GM19023 (cell line): ENCODE measurements at regions not wholly inside any gene's neighbourhood (a gene's known extent, or its start where the extent isn't known, plus 50 kb on each side); places are given as distances from the start of the nearest gene placed in this dataset.
"Not testable (repeated sequence)": the region's sequence is repeated elsewhere in the genome, so short reads cannot be mapped to it uniquely, and the experiment has no call there.

Source experiments
- ATAC-seq: cut with Tn5 transposase; IDR thresholded peaks from one replicate; pipeline ENCODE4 v1.9.1; 2021; ENCODE audit warnings: mild to moderate bottlenecking, moderate library complexity; ENCODE audit not compliant: unreplicated experiment

DNA sequence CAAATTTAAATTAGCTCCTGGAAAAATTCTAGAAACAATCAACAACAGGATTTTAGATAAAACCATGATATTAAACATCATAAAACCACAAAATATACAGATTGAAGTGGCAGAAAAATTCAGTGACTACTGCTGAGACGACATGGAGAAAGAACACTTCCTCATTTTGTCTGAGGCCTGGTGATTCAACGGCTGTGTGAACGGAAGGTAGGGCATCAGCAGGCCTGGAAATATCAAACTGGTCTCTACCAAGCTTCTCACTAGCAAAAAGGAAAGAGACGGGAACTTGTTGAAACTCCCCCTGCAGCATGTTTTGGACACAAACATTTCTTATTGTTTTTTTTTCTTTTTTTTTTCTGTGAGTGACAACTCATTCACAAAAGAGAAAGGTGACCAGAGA lies 58.0 kb upstream of the AHI1 start:
- ATAC-seq, result peak; percentile 57

DNA sequence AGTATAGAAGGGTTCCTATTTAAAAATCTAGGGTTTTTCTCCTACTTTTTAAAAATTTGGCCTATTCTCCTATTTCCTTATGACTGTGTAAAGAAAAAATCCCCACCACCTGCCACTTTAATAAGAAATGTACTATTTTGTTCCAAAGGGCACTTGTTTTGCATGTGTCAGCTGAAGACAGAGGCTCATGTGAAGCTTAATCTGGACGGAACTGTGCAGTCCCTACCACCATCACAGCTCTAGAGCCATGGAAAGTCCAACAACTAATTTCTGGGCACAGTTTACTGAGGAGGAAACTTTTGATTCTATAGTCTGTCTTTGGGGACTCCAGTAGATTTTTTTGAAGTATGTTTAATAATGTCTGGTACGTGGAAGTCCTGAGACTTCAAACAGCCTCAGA lies 60.0 kb upstream of the AHI1 start:
- ATAC-seq, result no peak

DNA sequence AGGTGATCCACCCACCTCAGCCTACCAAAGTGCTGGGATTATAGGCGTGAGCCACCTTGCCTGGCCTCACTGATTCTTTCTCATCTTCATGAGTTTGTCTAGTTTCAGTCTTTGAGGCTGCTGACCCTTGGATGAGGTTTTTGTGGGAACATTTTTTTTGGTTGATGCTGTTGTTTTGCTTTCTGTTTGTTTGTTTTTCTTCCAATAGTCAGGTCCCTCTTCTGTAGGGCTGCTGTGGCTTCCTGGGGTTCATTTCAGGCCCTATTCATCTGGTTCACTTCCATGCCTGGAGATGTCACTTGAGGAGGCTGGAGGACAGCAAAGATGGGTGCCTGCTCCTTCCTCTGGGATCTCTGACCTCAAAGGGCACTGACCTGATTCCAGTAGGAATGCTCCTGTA lies 68.1 kb upstream of the AHI1 start:
- ATAC-seq, result not testable (repeated sequence)

DNA sequence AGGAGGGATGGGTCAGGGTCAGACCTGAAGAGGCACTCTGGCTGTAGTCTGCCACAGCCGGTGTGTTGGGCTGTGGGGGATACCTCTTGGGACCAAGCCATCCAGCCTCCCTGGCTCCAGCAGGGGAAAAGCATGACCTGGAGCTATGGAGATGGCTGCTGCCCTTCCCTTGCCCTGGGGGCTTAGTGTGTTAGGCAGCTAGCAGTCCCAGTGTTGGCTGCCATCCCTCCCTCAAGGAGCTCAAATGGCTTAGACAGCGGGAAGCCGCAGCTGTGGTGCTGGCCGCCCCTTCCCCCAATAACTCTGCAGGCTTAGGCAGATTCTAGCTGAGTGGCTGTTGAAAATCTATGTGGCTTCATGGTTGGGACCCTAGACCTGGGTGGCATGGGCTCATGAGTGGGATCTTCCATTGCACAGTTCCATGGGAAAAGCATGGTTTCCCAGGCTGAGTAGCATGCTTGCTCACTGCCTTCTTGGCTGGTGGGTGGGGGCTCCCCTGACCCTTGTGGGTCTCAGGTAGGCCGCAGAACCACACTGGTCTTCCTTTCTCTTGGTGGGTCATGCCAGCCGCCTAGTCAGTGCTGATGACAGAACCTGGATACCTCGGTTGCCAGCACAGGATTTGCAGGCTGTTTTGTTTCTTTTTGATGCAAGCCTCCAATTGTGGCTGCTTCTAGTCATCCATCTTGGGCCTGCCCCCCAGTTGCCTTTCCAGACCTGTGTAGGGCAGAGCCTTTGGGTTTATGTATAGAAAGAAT lies 69.0 kb upstream of the AHI1 start:
- no peak for ATAC-seq

DNA sequence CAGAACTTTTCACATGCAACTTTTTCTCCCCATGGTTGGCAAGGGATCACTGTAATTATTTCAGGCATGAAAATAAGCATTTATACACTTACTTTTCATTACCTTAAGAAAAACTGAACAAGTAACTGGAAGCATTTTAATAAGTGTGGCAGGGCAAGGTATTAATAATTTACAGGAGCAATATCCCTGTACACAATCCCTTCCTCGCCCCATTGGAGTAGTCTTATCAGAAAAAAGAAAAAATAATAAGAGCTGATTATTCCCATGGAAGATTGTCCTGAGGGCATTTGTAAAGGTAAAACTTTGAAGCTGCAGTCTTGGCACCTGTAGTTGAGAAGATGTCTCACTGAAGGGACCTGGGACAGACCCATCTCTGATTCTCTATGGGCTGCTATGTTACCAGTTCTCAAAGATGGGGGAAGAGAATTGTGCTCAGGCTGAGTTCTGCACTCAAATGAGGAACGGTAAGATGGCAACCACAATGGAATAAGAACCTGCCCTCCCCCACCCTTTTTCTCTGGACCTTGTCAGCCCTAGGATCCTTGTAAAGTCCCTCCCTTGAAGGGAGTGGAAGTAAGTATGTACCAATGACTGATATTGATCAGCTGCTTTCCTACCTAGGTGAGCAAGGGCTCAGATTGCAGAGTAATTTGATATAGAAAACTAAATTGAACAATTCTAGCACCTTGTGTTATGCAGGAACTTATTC lies 70.0 kb upstream of the AHI1 start:
- ATAC-seq, result no peak

DNA sequence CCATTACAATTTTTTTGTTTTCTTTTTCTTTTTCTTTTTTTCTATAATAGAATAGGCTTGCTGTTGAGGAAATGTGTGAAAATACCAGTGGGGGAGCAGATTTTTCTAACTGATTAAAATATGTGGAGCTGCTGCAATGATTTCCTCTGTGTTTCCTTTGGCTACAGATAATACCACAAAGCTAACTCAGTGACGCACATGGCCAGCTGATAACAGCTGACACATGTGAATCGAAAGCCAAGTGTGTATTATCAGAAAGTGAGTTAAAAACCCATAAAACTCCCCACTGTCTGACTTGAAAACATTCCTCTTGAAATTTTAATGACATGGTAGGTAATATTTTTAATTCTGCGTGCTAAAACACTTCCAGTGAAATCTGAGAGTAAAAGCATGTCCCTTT lies 70.8 kb upstream of the AHI1 start:
- ATAC-seq, result no peak

DNA sequence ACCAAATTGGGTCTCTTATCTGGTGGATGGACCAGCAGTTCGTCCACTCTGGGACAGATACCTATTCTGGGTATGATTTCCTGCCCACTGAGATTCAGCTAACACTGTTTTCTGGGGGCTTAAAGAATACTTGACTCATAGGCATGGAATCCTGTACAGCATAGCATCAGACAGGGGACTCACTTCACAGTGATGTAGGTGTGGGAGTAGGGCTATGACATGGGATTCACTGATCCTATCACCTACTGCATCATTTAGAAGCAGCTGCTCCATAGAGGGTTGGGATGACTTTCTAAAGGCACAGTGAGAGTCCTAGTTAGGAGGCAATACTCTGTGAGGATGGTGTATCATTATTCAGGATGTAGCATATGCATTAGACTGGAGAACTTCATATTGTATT lies 74.5 kb upstream of the AHI1 start:
- no peak for ATAC-seq

DNA sequence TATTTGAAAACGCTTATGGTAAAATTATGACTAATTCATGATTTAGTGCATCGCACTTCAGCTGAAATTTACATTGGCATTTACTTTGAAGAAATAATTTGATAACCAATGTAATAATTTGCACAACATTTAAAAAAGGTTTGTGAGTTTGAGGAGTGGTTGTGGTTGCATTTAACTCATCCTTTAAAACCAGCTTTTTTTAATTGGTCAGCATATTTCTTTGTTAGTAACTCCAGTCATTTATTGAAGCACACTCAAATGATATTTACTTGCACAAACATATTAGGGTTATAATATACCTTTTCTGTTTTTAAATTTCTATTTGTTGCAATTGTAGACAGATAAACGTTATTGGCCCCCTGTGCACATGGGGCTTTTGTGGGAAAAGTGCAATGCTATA lies 78.1 kb upstream of the AHI1 start:
- ATAC-seq, result no peak

DNA sequence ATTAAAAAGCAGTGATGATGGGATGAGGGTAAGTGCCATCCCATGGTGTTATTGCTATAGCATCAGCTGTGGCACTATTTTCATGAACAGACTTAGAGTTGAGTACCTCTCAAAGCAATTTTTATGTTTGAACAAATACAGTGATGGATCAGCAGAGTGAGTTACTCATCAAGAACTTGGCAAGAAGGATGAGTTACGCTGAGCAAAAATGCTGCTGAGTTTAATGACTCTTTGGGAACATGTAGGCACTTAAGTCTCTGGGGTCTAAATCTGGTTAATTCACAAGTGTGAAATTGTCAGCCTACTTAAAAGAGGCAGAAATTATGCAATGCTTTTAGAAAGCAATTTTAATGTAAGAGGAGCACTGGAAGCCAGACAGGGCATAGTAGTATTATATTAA lies 78.5 kb upstream of the AHI1 start:
- ATAC-seq, result no peak

DNA sequence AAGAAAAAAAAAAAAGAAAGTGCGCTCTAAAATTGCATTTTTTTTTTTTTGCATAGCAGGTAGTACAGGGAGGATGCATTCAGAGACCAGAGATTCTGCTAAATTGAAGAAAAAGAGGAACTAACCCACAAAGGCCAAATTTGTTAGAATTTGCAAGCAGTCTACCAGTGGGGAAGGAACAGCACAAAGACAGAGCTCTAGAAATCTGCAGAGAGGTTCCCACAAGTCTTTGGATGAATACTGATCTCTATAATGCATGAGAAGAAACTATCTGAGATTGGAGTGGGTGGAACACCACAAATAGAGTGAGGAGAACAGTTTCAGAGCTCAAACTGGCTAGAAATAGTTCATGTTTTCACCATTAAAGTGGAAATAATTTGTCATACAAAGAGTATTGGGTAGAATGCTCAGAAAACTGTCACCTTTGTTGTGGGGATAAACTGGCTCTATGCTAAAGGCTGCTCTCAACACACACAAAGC lies 79.6 kb upstream of the AHI1 start:
- ATAC-seq, result peak; percentile 78

DNA sequence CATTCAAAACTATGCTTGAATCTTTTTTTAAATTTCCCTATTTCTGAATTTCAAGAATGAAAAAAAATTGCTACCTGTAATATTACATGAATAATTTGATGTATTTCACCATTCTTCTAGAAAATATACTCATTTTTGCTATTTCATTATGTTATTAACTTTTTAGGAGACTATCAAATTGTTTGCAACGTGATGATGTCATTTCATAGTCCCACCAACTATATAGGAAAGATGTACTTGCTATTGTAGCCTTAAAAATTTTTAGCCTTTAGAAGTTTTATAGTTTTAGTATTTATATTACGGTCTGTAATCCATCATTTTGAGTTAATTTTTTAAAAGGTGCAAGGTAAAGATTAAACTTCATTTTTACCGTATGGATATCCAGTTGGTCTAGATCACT lies 81.4 kb upstream of the AHI1 start:
- ATAC-seq, result no peak

DNA sequence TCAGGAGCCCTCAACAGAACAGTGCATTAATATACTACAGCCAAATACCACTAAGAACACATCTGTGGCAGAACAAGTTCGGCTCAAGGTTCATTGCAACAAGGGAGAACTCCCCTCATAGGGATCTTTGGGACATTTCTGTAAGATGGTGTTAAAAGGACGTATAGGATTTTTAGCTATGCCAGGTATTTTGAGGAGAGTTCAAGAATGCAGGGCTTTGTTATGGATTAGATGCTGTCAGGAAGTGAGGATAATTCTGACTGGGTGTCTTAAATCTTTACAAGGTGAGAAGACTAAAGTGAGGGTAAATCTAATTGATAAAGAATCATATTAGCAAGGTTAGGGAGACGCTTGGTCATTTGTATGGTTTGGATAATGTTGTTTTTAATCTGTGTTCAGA lies 83.7 kb upstream of the AHI1 start:
- ATAC-seq, result no peak

DNA sequence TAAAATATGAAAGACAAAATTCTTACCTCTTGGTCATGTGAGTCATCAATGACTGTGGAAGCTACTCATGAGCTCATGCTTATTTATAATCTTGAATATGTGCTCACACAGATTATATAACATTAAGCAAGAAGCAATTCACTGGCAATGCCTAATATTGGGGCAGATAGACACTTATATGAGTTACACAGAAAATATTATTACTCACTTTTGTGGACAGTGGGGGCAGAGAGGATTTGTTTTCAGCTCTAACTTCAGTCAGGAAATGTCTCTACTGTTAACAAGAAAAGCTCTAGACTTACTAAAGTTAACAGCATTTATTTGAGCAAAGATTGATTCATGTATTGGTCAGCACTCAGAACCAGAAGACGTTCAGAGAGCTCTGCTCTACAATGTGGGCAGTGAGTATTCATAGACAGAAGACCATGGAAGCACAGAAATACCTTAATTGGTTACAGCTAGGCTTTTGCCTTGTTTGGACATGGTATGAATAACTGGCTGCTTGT lies 85.8 kb upstream of the AHI1 start:
- no peak for ATAC-seq

DNA sequence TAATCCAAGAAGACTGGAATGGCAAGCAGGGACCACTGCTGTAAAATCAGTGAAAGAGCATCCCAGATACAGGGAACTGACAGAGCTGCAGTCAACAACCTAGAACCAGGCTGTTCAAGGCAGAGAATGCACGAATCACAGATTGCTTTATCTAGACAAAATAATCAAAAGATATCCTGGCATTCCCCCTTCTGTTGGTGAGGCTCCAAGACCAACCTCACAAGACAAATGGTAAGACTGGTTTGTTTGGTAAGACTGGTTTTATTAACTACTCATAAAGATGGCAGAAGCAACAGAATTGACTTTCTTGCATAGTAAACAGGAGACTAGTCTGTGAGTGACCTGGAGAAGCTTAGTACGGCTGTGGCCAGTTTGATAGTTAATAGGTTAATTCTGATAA lies 88.8 kb upstream of the AHI1 start:
- ATAC-seq, result no peak

DNA sequence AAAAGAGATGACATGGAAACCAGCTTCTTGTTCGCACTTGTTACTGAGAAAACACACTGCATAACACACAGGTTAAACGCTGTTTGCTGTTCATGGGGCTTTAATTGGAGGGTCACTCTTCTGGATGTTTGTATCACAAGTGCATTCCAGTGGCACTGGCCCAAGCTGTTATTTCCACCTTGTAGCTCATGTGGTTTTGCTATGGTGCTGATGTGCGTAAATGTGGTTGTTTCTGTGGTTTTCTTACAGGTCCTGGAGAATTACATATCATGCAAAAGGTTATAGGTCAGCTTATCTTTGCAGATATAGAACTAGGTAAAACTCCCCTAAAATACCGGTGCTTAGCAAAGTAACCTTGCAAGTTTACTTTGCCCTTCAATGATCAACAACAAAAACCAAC lies 89.3 kb upstream of the AHI1 start:
- no peak for ATAC-seq

DNA sequence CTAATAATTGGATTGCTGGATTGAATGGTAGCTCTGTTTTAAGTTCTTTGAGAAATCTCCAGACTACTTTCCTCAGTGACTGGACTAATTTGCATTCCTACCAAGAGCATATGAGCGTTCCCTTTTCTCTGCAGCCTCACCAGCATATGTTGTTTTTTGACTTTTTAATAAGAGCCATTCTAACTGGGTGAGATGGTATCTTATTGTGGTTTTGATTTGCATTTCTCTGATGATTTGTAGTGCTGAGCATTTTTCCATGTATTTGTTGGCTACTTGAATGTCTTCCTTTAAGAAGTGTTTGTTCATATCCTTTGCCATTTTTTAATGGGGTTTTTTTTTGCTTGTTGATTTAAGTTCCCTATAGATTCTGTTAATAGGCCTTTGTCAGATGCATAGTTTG lies 94.7 kb upstream of the AHI1 start:
- ATAC-seq, result no peak

DNA sequence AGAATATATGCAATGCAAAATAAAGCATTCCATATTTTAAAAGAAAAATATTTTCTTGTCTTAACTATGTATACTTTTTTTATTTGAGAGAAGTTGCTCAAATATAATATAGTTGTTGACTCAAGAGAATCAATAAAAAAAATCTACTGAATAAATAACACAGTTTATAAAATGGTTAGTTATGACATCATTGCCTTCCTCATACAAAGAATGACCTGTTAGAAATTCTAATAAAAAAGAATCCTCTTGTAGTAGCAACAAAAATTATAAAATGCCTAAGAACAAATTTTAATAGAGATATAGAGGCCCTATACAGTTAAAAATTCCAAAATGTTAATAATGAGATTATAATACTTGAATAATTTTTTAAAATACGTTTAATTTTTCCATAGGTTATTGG lies 96.5 kb upstream of the AHI1 start:
- ATAC-seq, result no peak

DNA sequence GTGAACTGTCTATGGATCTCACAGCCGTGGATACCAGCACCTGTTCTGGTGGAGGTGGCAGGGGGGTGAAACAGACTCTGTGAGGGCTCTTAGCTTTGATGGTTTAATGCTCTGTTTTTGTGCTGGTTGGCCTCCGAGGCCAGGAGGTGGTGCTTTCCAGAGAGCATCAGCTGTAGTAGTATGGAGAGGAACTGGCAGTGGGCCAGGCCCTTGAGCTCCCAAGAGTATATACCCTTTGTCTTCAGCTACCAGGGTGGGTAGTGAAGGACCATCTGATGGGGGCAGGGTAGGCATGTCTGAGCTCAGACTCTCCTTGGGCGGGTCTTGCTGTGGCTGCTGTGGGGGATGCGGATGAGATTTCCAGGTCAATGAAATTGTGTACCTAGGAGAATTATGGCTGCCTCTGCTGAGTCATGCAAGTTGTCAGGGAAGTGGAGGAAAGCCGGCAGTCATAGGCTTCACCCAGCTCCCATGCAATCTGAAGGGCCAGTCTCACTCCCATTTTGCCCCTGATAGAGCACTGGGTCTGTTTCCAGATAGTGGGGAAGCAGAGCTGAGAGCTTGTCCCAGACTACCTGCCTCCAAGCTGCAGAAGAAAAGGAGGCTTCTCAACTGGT lies 102.7 kb upstream of the AHI1 start:
- ATAC-seq, result no peak

DNA sequence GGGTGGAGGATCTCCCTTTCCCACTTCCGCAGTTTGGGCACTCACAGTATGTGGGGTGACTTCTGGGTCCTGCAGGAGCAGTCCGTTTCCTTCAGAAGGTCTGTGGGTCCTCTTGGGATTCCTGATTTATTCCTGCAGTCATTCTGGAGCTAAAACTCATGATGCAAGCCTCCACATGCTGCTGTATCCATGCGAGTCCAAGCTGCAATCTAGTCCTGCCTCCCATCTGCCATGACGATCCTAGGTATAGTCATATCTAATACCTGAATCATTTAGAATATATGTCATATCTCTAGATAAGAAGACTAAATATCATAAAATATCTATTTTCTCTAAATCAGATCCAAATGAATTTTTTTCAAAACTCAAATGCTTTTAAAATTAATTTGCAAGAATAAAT lies 103.4 kb upstream of the AHI1 start:
- no peak for ATAC-seq

DNA sequence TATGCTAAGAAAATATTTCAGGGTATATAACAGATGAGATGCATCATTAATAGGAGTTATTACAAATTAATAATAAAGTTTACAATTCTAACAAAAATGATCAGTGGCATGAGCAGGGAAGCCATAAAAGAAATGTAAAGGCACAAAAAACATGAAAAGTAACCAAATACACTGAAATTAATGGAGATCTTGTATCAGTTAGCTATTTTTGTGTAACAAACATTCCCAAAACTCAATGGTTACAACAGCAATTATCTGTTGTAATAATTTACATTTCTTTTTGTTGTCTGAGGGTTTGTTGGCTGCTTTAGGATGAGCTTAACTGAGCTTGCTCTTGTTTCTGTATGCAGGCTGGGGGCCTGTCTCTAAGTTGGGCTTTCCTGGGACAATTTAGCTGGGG lies 104.3 kb upstream of the AHI1 start:
- no peak for ATAC-seq

DNA sequence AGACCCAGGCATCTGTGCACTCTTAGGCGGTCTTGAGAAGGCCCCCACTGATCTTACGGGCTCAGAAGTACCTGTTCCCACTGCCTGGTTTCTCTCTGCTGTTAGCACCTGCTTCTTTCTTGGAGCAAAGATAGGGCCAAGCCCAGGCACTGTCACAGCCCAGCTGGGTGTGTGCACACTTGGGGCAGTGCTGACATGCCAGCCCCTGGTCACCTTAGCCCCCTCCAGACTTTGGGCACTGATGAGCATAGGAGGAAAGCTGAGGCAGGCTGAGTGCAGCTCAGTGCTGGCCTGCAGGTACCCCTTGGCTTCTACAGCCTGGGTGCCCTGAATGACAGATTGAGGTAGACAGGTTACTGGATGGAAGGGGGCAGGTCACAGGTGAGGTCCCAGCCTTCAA lies 105.7 kb upstream of the AHI1 start:
- ATAC-seq, result no peak
